HL-60 (cell line): ENCODE measurements at regions not wholly inside any gene's neighbourhood (a gene's known extent, or its start where the extent isn't known, plus 50 kb on each side); places are given as distances from the start of the nearest gene placed in this dataset.

Experiments
- DNase-seq, 2 experiments: peaks; one replicate each; pipeline ENCODE4 v3.0.0-alpha.2; 2010 to 2020; ENCODE audit warnings: low read depth in 1 of 2, low spot score in 1 of 2
- H3K27ac ChIP-seq: fragments of 250-450 bp; sonication (Bioruptor Pico); replicated peaks from 2 replicates; pipeline ENCODE4 v1.5.1; 2020; ENCODE audit warnings: mild to moderate bottlenecking, moderate library complexity
- H3K27me3 ChIP-seq: fragments of 250-450 bp; sonication (Bioruptor Pico); 2 replicates; pipeline ENCODE4 v1.5.1; 2021; ENCODE audit warnings: mild to moderate bottlenecking, moderate library complexity; ENCODE audit not compliant: insufficient read depth, poor library complexity, severe bottlenecking
- H3K4me3 ChIP-seq: replicated peaks from 2 replicates; pipeline ENCODE4 v1.5.1; 2011; ENCODE audit warnings: mild to moderate bottlenecking, control low read depth, low read length; ENCODE audit not compliant: insufficient read depth
- CTCF ChIP-seq: IDR thresholded peaks from one replicate; pipeline ENCODE4 v1.5.1; 2011; ENCODE audit warnings: low read length, control low read depth, inconsistent platforms; ENCODE audit not compliant: insufficient read depth
- GABPA ChIP-seq: IDR thresholded peaks from 2 replicates; pipeline ENCODE4 v1.6.1; 2012; ENCODE audit warnings: low read depth
- POLR2AphosphoS5 ChIP-seq: IDR thresholded peaks from 2 replicates; pipeline ENCODE4 v1.6.1; 2012; ENCODE audit warnings: low read depth
- REST ChIP-seq: IDR thresholded peaks from 2 replicates; pipeline ENCODE4 v1.6.1; 2012; ENCODE audit warnings: low read depth; ENCODE audit not compliant: insufficient replicate concordance
- SPI1 ChIP-seq: IDR thresholded peaks from 2 replicates; pipeline ENCODE4 v1.6.1; 2012; ENCODE audit warnings: low read depth, mild to moderate bottlenecking, borderline replicate concordance

- no peak overlapping the region for H3K4me3 ChIP-seq
- TF ChIP-seq GABPA (no peak), CTCF (no peak), SPI1 (no peak), POLR2AphosphoS5 (no peak), REST (no peak)
- DNase-seq = no peak
- no peaks in the 10 kb centered on the region for H3K27me3 ChIP-seq
- no peak overlapping the region for H3K27ac ChIP-seq
These were observed 128.1 kb downstream of the KIF2B start for GRCh38 chr17:53950858-53951250.

GRCh38 chr17:53971361-53971760 lies 148.6 kb downstream of the KIF2B start:
- no peak for TF ChIP-seq GABPA
- TF ChIP-seq SPI1 = no peak
- TF ChIP-seq REST = no peak
- TF ChIP-seq POLR2AphosphoS5 = no peak
- no peak for TF ChIP-seq CTCF
- Histone ChIP-seq H3K27ac (no peak overlapping the region), H3K27me3 (no peaks in the 10 kb centered on the region)

GRCh38 chr17:53979991-53980390 lies 157.3 kb downstream of the KIF2B start:
- DNase-seq = no peak
- H3K27ac ChIP-seq = no peak overlapping the region
- no peaks in the 10 kb centered on the region for H3K27me3 ChIP-seq
- TF ChIP-seq SPI1 (no peak), POLR2AphosphoS5 (no peak), REST (no peak), GABPA (no peak), CTCF (no peak)
- H3K4me3 ChIP-seq = no peak overlapping the region

More at GRCh38 chr17:53971361-53971760, 148.6 kb downstream of the KIF2B start:
- DNase-seq = no peak
- H3K4me3 ChIP-seq = no peak overlapping the region
